Memory B cell (primary cell): ENCODE measurements at regions not wholly inside any gene's neighbourhood (a gene's known extent, or its start where the extent isn't known, plus 50 kb on each side); places are given as distances from the start of the nearest gene placed in this dataset.

Experiments used
- ATAC-seq: fragments of 150-1000 bp; cut with Tn5 transposase; 2 replicates; pipeline ENCODE4 v1.10.0; 2021; ENCODE audit warnings: low read depth, mild to moderate bottlenecking, moderate library complexity
- DNase-seq, 2 donors: peaks; one replicate each; pipeline ENCODE4 v3.0.0; 2022; ENCODE audit warnings: low spot score in 2 of 2
- H3K27ac Mint-ChIP-seq: one replicate; pipeline ENCODE4 v1.8.0; 2022; ENCODE audit warnings: mild to moderate bottlenecking, moderate library complexity, mixed read lengths
- H3K27me3 Mint-ChIP-seq: one replicate; pipeline ENCODE4 v1.8.0; 2022; ENCODE audit warnings: mixed read lengths
- H3K36me3 Mint-ChIP-seq: one replicate; pipeline ENCODE4 v1.8.0; 2022; ENCODE audit warnings: mild to moderate bottlenecking, mixed read lengths
- H3K4me1 Mint-ChIP-seq: one replicate; pipeline ENCODE4 v1.8.0; 2022; ENCODE audit warnings: mixed read lengths
- H3K4me3 Mint-ChIP-seq: one replicate; pipeline ENCODE4 v1.8.0; 2022; ENCODE audit warnings: mild to moderate bottlenecking, moderate library complexity, mixed read lengths
- H3K9me3 Mint-ChIP-seq: one replicate; pipeline ENCODE4 v1.8.0; 2022; ENCODE audit warnings: mixed read lengths

DNA sequence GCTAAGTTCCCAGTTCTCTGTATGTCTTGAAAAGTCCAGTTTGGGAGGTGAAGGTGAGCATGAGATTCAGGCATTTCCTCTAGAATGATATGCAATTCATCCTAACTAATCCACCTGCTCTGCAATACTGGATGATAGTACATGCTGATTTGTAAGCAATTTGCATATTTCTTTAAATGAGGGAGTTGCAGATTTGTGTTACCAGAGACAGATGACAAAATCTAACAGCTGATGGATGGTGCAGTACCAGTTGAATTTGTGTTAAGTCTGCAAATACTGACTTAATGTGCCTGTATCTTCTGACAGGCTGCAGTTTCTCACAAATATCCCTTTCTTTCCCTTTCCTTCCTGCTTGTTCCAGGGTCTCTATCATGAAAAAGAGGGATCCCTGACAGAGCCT lies 76.4 kb upstream of the MBIP start:
- H3K4me1 Mint-ChIP-seq = no peaks in the 10 kb centered on the region
- H3K27ac Mint-ChIP-seq = no peak overlapping the region
- no peaks in the 10 kb centered on the region for H3K36me3 Mint-ChIP-seq
- H3K4me3 Mint-ChIP-seq = no peak overlapping the region
- DNase-seq (no peak), ATAC-seq (no peak)
- H3K9me3 Mint-ChIP-seq = no peaks in the 10 kb centered on the region
- H3K27me3 Mint-ChIP-seq = no peaks in the 10 kb centered on the region

DNA sequence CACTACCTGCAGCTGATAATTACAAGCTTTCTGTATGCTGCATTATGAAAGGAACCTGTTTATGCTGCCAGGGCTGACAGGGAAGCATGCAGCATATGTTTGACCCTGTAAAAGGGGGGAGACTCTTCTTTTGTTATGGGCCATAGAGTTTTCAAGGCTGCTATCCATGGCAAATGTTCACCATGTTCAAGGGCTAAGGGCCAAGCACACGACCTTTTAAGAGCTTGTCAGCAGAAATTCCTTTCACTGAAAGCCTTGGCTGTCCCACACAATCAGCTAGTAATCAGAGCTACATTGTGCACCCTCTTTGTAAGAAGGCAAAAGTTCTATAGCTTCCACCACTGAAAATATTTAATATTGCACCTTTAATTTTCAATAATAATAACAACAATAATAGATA lies 74.2 kb upstream of the MBIP start:
- Mint-ChIP-seq H3K4me3 (no peak overlapping the region), H3K27ac (no peak overlapping the region), H3K36me3 (no peaks in the 10 kb centered on the region), H3K27me3 (peaks cover 5% of the 10 kb centered on the region), H3K9me3 (no peaks in the 10 kb centered on the region), H3K4me1 (no peaks in the 10 kb centered on the region)
- no peak for DNase-seq
- no peak for ATAC-seq

GRCh38 chr14:36390718-36391117 lies 70.3 kb upstream of the MBIP start:
- no peak overlapping the region for H3K27ac Mint-ChIP-seq
- no peaks in the 10 kb centered on the region for H3K9me3 Mint-ChIP-seq
- no peaks in the 10 kb centered on the region for H3K36me3 Mint-ChIP-seq
- H3K27me3 Mint-ChIP-seq = peaks cover 5% of the 10 kb centered on the region
- ATAC-seq = no peak
- no peak overlapping the region for H3K4me3 Mint-ChIP-seq
- DNase-seq = no peak
- H3K4me1 Mint-ChIP-seq = no peaks in the 10 kb centered on the region

DNA sequence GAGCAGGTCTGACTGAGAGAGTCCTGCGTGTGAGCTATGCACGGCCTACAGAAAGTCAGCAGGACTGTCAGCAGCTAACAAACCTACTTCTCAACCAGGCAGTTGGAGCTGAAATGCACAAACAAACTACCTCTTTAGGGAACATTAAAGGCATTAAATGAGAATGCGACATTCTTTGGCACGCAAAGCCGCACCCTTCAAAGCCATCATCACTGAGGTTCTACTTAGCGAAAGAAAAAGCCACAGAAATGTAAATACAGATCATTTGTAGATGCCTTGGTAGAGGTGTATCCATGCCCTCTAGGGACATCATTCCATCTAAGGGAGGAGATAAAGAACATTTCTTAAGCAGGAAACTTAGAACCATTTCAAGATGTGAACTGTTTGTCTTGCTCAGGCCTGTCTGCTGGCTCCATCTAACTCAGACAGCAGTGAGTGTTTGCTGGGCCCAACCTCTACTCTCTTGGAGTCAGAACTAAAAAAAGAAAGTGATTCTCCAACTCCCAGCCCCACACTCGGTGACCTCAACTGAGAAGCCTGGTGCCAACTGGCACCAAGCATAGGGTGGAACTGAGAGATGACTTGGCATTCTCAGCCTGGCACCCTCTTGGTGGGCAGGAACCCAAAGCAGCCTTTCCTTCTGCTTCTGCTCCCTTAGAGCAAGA lies 63.5 kb upstream of the MBIP start:
- no peaks in the 10 kb centered on the region for H3K4me1 Mint-ChIP-seq
- H3K27me3 Mint-ChIP-seq = no peaks in the 10 kb centered on the region
- no peak for DNase-seq
- H3K4me3 Mint-ChIP-seq = no peak overlapping the region
- H3K27ac Mint-ChIP-seq = no peak overlapping the region
- no peaks in the 10 kb centered on the region for H3K36me3 Mint-ChIP-seq
- H3K9me3 Mint-ChIP-seq = no peaks in the 10 kb centered on the region
- no peak for ATAC-seq

DNA sequence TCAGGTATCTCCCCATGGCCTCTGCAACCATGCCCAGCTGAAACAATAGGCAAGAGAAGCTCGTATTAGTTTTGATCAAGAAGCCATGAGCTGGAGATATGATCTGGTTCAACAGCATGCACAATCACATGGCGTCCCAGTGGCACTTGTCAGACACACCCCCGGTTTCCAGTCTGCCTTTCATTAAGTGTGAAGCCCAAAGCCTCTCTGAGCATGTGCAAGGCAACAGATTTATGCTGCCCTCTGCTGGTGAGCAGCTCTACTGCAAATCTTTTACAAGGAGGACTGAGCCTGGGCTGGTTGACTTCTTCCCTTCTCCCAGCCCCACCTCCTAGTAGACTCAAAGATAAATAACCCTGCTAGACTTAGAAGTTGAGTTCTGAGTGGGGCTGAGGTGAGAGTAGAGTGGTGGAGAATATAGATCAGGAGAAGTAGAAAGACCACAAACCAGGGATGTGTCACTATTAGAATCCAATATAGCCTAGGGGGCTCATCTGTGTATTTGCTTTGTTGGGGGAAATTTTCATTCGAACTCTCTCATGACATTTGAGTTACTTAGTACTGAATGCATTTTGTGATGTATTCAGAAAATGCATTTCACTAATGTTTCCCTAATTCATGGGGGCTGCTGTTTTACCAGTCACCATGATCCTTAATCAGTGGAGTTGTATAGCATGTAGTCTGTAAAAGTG lies 53.7 kb upstream of the MBIP start:
- peak; percentile 80 for ATAC-seq
- no peaks in the 10 kb centered on the region for H3K4me1 Mint-ChIP-seq
- peaks cover 7% of the 10 kb centered on the region for H3K27me3 Mint-ChIP-seq
- H3K27ac Mint-ChIP-seq = no peak overlapping the region
- peak; percentile 44 to 59 for DNase-seq
- H3K9me3 Mint-ChIP-seq = no peaks in the 10 kb centered on the region
- no peaks in the 10 kb centered on the region for H3K36me3 Mint-ChIP-seq
- no peak overlapping the region for H3K4me3 Mint-ChIP-seq
